ENCODE measurements at regions not wholly inside any gene's neighbourhood (a gene's known extent, or its start where the extent isn't known, plus 50 kb on each side); places are given as distances from the start of the nearest gene placed in this dataset.

GRCh38 chr6:10297832-10298231 lies 117.0 kb downstream of the TFAP2A start:
- TF ChIP-seq CEBPB (IDR thresholded peaks at IDR 0.05; ENCODE audit: low read depth, low read length) (no peak), CTCF (conservative IDR thresholded peaks at IDR 0.05; ENCODE audit: low read depth, low read length) (no peak), BHLHE40 (IDR thresholded peaks at IDR 0.05; ENCODE audit: low read depth, low read length) (no peak), MAZ (IDR thresholded peaks at IDR 0.05; ENCODE audit: borderline replicate concordance, low read depth, low read length) (no peak), MXI1 (IDR thresholded peaks at IDR 0.05; ENCODE audit: borderline replicate concordance, low read depth, low read length) (no peak), POLR2A (IDR thresholded peaks at IDR 0.05; ENCODE audit: low read depth, low read length) (no peak), RFX5 (IDR thresholded peaks at IDR 0.05; ENCODE audit: low read depth, low read length) (no peak), RCOR1 (IDR thresholded peaks at IDR 0.05; ENCODE audit: insufficient replicate concordance, low read length) (no peak)
